ENCODE measurements at regions not wholly inside any gene's neighbourhood (a gene's known extent, or its start where the extent isn't known, plus 50 kb on each side); places are given as distances from the start of the nearest gene placed in this dataset.

GRCh38 chr3:157632075-157632474 is 128.9 kb upstream of the VEPH1 start:
- TF ChIP-seq EZH2phosphoT487 (IDR thresholded peaks at IDR 0.05; ENCODE audit: insufficient read depth, low read depth) (no peak), EZH2 (IDR thresholded peaks at IDR 0.05; ENCODE audit: insufficient read depth, poor library complexity, severe bottlenecking) (no peak)
- no peak for DNase-seq
- 15 to 30% methylated on average over 3 of the region's 3 CpGs for WGBS, 2 experiments (ENCODE audit: low coverage in 1 of 2, low lambda C conversion rate in 2 of 2, missing lambda C conversion rate in 2 of 2)
- H3K4me1 ChIP-seq (ENCODE audit: insufficient read depth): no peaks in the 10 kb centered on the region
- no peaks in the 10 kb centered on the region for H3K9me3 ChIP-seq (ENCODE audit: low read depth)
- no peaks in the 10 kb centered on the region for H4K20me1 ChIP-seq (ENCODE audit: insufficient read depth)
- H3K9ac ChIP-seq: no peak overlapping the region
- H2AFZ ChIP-seq: no peak overlapping the region
- H3K4me2 ChIP-seq (ENCODE audit: unreplicated experiment): no peak overlapping the region
- no peaks in the 10 kb centered on the region for H3K27me3 ChIP-seq (replicated peaks; ENCODE audit: insufficient read depth)
- H3F3A ChIP-seq (ENCODE audit: insufficient read depth): no peaks in the 10 kb centered on the region
- no peaks in the 10 kb centered on the region for H3K79me2 ChIP-seq (ENCODE audit: insufficient read depth)
- no peaks in the 10 kb centered on the region for H3K9me2 ChIP-seq (ENCODE audit: insufficient read depth)
- H3K4me3 ChIP-seq: no peak overlapping the region
- no peak overlapping the region for H3K27ac ChIP-seq
- in situ Hi-C loops (cut with MboI): no loop called here
- H3K36me3 ChIP-seq (ENCODE audit: low read depth): no peaks in the 10 kb centered on the region

GRCh38 chr3:157631478-157631877 is 128.3 kb upstream of the VEPH1 start:
- 33 to 37% methylated on average over 8 of the region's 8 CpGs for WGBS, 2 experiments (ENCODE audit: low coverage in 1 of 2, low lambda C conversion rate in 2 of 2, missing lambda C conversion rate in 2 of 2)
- in situ Hi-C loops (cut with MboI): no loop called here
- peak; percentile 25 for DNase-seq

GRCh38 chr3:157626817-157627216 is 123.6 kb upstream of the VEPH1 start:
- H4K20me1 ChIP-seq (ENCODE audit: insufficient read depth): no peaks in the 10 kb centered on the region
- H3K9me3 ChIP-seq (ENCODE audit: low read depth): no peaks in the 10 kb centered on the region
- in situ Hi-C loops (cut with MboI): loop anchor here (10.0 kb wide), 1 partner anchor 898 kb away; no protein-coding TSS in a partner anchor
- no peaks in the 10 kb centered on the region for H3K4me1 ChIP-seq (ENCODE audit: insufficient read depth)
- WGBS, 2 experiments (ENCODE audit: low coverage in 1 of 2, low lambda C conversion rate in 2 of 2, missing lambda C conversion rate in 2 of 2): 67 to 69% methylated on average over 3 of the region's 3 CpGs
- no peaks in the 10 kb centered on the region for H3K27me3 ChIP-seq (replicated peaks; ENCODE audit: insufficient read depth)
- no peak overlapping the region for H3K27ac ChIP-seq
- H3K79me2 ChIP-seq (ENCODE audit: insufficient read depth): no peaks in the 10 kb centered on the region
- no peaks in the 10 kb centered on the region for H3K9me2 ChIP-seq (ENCODE audit: insufficient read depth)
- H3K4me2 ChIP-seq (ENCODE audit: unreplicated experiment): no peak overlapping the region
- no peak for DNase-seq
- no peak overlapping the region for H3K4me3 ChIP-seq
- H3F3A ChIP-seq (ENCODE audit: insufficient read depth): no peaks in the 10 kb centered on the region
- no peak overlapping the region for H2AFZ ChIP-seq
- H3K36me3 ChIP-seq (ENCODE audit: low read depth): no peaks in the 10 kb centered on the region
- no peak for TF ChIP-seq EZH2 (IDR thresholded peaks at IDR 0.05; ENCODE audit: insufficient read depth, poor library complexity, severe bottlenecking)
- no peak for TF ChIP-seq EZH2phosphoT487 (IDR thresholded peaks at IDR 0.05; ENCODE audit: insufficient read depth, low read depth)
- H3K9ac ChIP-seq: no peak overlapping the region

More at GRCh38 chr3:157631478-157631877, 128.3 kb upstream of the VEPH1 start:
- no peak overlapping the region for H3K4me3 ChIP-seq
- no peaks in the 10 kb centered on the region for H3K9me3 ChIP-seq (ENCODE audit: low read depth)
- no peaks in the 10 kb centered on the region for H4K20me1 ChIP-seq (ENCODE audit: insufficient read depth)
- H2AFZ ChIP-seq: no peak overlapping the region
- H3K36me3 ChIP-seq (ENCODE audit: low read depth): no peaks in the 10 kb centered on the region
- no peaks in the 10 kb centered on the region for H3F3A ChIP-seq (ENCODE audit: insufficient read depth)
- no peak overlapping the region for H3K9ac ChIP-seq
- H3K79me2 ChIP-seq (ENCODE audit: insufficient read depth): no peaks in the 10 kb centered on the region
- no peak for TF ChIP-seq EZH2phosphoT487 (IDR thresholded peaks at IDR 0.05; ENCODE audit: insufficient read depth, low read depth)
- TF ChIP-seq EZH2 (IDR thresholded peaks at IDR 0.05; ENCODE audit: insufficient read depth, poor library complexity, severe bottlenecking): no peak
- H3K27me3 ChIP-seq (replicated peaks; ENCODE audit: insufficient read depth): no peaks in the 10 kb centered on the region
- no peaks in the 10 kb centered on the region for H3K9me2 ChIP-seq (ENCODE audit: insufficient read depth)
- H3K27ac ChIP-seq: no peak overlapping the region
- H3K4me2 ChIP-seq (ENCODE audit: unreplicated experiment): no peak overlapping the region
- no peaks in the 10 kb centered on the region for H3K4me1 ChIP-seq (ENCODE audit: insufficient read depth)

GRCh38 chr3:157624801-157625200 is 121.6 kb upstream of the VEPH1 start:
- no peak overlapping the region for H3K27ac ChIP-seq
- DNase-seq: no peak
- H3K4me3 ChIP-seq: no peak overlapping the region
- no peaks in the 10 kb centered on the region for H3K9me2 ChIP-seq (ENCODE audit: insufficient read depth)
- no peak overlapping the region for H2AFZ ChIP-seq
- H3K9me3 ChIP-seq (ENCODE audit: low read depth): no peaks in the 10 kb centered on the region
- no peaks in the 10 kb centered on the region for H4K20me1 ChIP-seq (ENCODE audit: insufficient read depth)
- no peak overlapping the region for H3K9ac ChIP-seq
- H3K4me2 ChIP-seq (ENCODE audit: unreplicated experiment): no peak overlapping the region
- no peaks in the 10 kb centered on the region for H3K79me2 ChIP-seq (ENCODE audit: insufficient read depth)
- H3K4me1 ChIP-seq (ENCODE audit: insufficient read depth): no peaks in the 10 kb centered on the region
- TF ChIP-seq EZH2phosphoT487 (IDR thresholded peaks at IDR 0.05; ENCODE audit: insufficient read depth, low read depth): no peak
- TF ChIP-seq EZH2 (IDR thresholded peaks at IDR 0.05; ENCODE audit: insufficient read depth, poor library complexity, severe bottlenecking): no peak
- H3K36me3 ChIP-seq (ENCODE audit: low read depth): no peaks in the 10 kb centered on the region
- no peaks in the 10 kb centered on the region for H3F3A ChIP-seq (ENCODE audit: insufficient read depth)
- WGBS, 2 experiments (ENCODE audit: low coverage in 1 of 2, low lambda C conversion rate in 2 of 2, missing lambda C conversion rate in 2 of 2): 58 to 67% methylated on average over 2 of the region's 2 CpGs
- H3K27me3 ChIP-seq (replicated peaks; ENCODE audit: insufficient read depth): no peaks in the 10 kb centered on the region
- in situ Hi-C loops (cut with MboI): loop anchor here (10.0 kb wide), 1 partner anchor 900 kb away; no protein-coding TSS in a partner anchor

GRCh38 chr3:157618886-157619285 is 115.7 kb upstream of the VEPH1 start:
- TF ChIP-seq EZH2 (IDR thresholded peaks at IDR 0.05; ENCODE audit: insufficient read depth, poor library complexity, severe bottlenecking) (no peak), EZH2phosphoT487 (IDR thresholded peaks at IDR 0.05; ENCODE audit: insufficient read depth, low read depth) (no peak)
- Histone ChIP-seq H3F3A (ENCODE audit: insufficient read depth) (no peaks in the 10 kb centered on the region), H3K9me2 (ENCODE audit: insufficient read depth) (no peaks in the 10 kb centered on the region), H3K4me3 (no peak overlapping the region), H3K27me3 (replicated peaks; ENCODE audit: insufficient read depth) (no peaks in the 10 kb centered on the region), H3K36me3 (ENCODE audit: low read depth) (no peaks in the 10 kb centered on the region), H3K27ac (no peak overlapping the region), H4K20me1 (ENCODE audit: insufficient read depth) (no peaks in the 10 kb centered on the region), H3K9ac (no peak overlapping the region), H3K9me3 (ENCODE audit: low read depth) (no peaks in the 10 kb centered on the region), H2AFZ (no peak overlapping the region), H3K79me2 (ENCODE audit: insufficient read depth) (no peaks in the 10 kb centered on the region), H3K4me2 (ENCODE audit: unreplicated experiment) (no peak overlapping the region), H3K4me1 (ENCODE audit: insufficient read depth) (0 out of 2 replicates have a peak, but pooled peaks cover 5% of the 10 kb centered on the region)
- DNase-seq: no peak
- in situ Hi-C loops (cut with MboI): no loop called here
- 90 to 91% methylated on average over 4 of the region's 4 CpGs for WGBS, 2 experiments (ENCODE audit: low coverage in 1 of 2, low lambda C conversion rate in 2 of 2, missing lambda C conversion rate in 2 of 2)
